CD4-positive, alpha-beta T cell (primary cell): ENCODE measurements at regions not wholly inside any gene's neighbourhood (a gene's known extent, or its start where the extent isn't known, plus 50 kb on each side); places are given as distances from the start of the nearest gene placed in this dataset.

Source experiments
- ATAC-seq: fragments of 200-7000 bp; cut with Tn5 transposase; one replicate; pipeline ENCODE4 v1.10.0; 2022; ENCODE audit warnings: mild to moderate bottlenecking; ENCODE audit not compliant: poor library complexity
- CTCF ChIA-PET: fragments of 350-600 bp; sonication (Branson Sonifier 250); formaldehyde crosslinking; loops from one replicate; lab custom pipeline; 2021; ENCODE audit warnings: antibody characterized with exemption, inconsistent platforms; lab: Charles Lee
- POLR2A ChIA-PET: fragments of 350-600 bp; sonication (Branson Sonifier 250); formaldehyde crosslinking; loops from one replicate; lab custom pipeline; 2021; ENCODE audit warnings: antibody characterized with exemption, inconsistent platforms; lab: Charles Lee
- DNase-seq, 14 experiments: peaks; one replicate each; pipeline ENCODE4 v3.0.0-alpha.2; 2013 to 2020; ENCODE audit warnings: mixed read lengths in 2 of 14
- H3K27ac ChIP-seq, 2 donors: one replicate each; pipeline versions ENCODE4 v1.5.1 to v1.7.0; 2013; ENCODE audit warnings: low read length in 2 of 2, low read depth in 1 of 2, mild to moderate bottlenecking in 1 of 2
- H3K27me3 ChIP-seq, 2 experiments: 1 replicate in 1 of 2; 2 replicates in 1 of 2; pipeline versions ENCODE4 v1.6.1 to v1.7.0; 2013; ENCODE audit warnings: low read length in 2 of 2, control low read depth in 1 of 2, mild to moderate bottlenecking in 1 of 2, moderate library complexity in 1 of 2; ENCODE audit not compliant: insufficient read depth in 2 of 2, control insufficient read depth in 1 of 2
- H3K36me3 ChIP-seq: one replicate; pipeline ENCODE4 v1.6.1; 2013; ENCODE audit warnings: low read length, control low read depth; ENCODE audit not compliant: insufficient read depth
- H3K4me1 ChIP-seq: one replicate; pipeline ENCODE4 v1.6.1; 2013; ENCODE audit warnings: low read length, control low read depth; ENCODE audit not compliant: insufficient read depth
- H3K4me3 ChIP-seq: one replicate; pipeline ENCODE4 v1.5.1; 2013; ENCODE audit warnings: mild to moderate bottlenecking, low read length, moderate library complexity
- H3K9me3 ChIP-seq, 2 experiments: 1 replicate in 1 of 2; 2 replicates in 1 of 2; pipeline versions ENCODE4 v1.6.1 to v1.7.0; 2013; ENCODE audit warnings: low read length in 2 of 2, mild to moderate bottlenecking in 2 of 2, control low read depth in 1 of 2, moderate library complexity in 1 of 2; ENCODE audit not compliant: control insufficient read depth in 1 of 2, insufficient read depth in 1 of 2
- H3K27ac Mint-ChIP-seq: one replicate; pipeline ENCODE4 v1.8.0; 2020; ENCODE audit warnings: mixed read lengths
- H3K27me3 Mint-ChIP-seq: one replicate; pipeline ENCODE4 v1.8.0; 2021; ENCODE audit warnings: mixed read lengths
- H3K36me3 Mint-ChIP-seq: one replicate; pipeline ENCODE4 v1.8.0; 2021; ENCODE audit warnings: low read depth, mixed read lengths
- H3K4me1 Mint-ChIP-seq: one replicate; pipeline ENCODE4 v1.8.0; 2021; ENCODE audit warnings: low read depth, mixed read lengths
- H3K4me3 Mint-ChIP-seq: one replicate; pipeline ENCODE4 v1.8.0; 2020; ENCODE audit warnings: mild to moderate bottlenecking, mixed read lengths
- H3K9me3 Mint-ChIP-seq: one replicate; pipeline ENCODE4 v1.8.0; 2020; ENCODE audit warnings: mixed read lengths
- CTCF ChIP-seq: fragments of 200-600 bp; IDR thresholded peaks from one replicate; pipeline ENCODE4 v1.8.0; 2022; ENCODE audit warnings: antibody characterized with exemption, mild to moderate bottlenecking
- intact Hi-C, 2 experiments: fragments of 100-400 bp; cut with DNase I in 1 of 2; cut with micrococcal nuclease in 1 of 2; formaldehyde crosslinking; loops; one replicate each; pipeline versions ENCODE4 v1.15.1 to v1.9.0; 2023 to 2025; cut with DNase I, micrococcal nuclease

- H3K9me3 Mint-ChIP-seq, result peaks cover 9% of the 10 kb centered on the region
- no peak for ATAC-seq
- H3K27ac Mint-ChIP-seq, result no peak overlapping the region
- POLR2A ChIA-PET, result no interaction called here
- H3K4me1 ChIP-seq, result no peaks in the 10 kb centered on the region
- CTCF ChIA-PET, result no interaction called here
- no peaks in the 10 kb centered on the region for H3K36me3 Mint-ChIP-seq
- no peak for TF ChIP-seq CTCF
- peaks cover 0 to 10% of the 10 kb centered on the region in 2 experiments for H3K9me3 ChIP-seq
- H3K27me3 ChIP-seq, result no peaks in the 10 kb centered on the region
- H3K27ac ChIP-seq, result no peak overlapping the region
- no peaks in the 10 kb centered on the region for H3K36me3 ChIP-seq
- H3K27me3 Mint-ChIP-seq, result no peaks in the 10 kb centered on the region
- no peak overlapping the region for H3K4me3 ChIP-seq
- H3K4me1 Mint-ChIP-seq, result no peaks in the 10 kb centered on the region
- intact Hi-C loops, result no loop called here
- no peak overlapping the region for H3K4me3 Mint-ChIP-seq
- no peak for DNase-seq
Observed at GRCh38 chr20:22074635-22075034, 369.2 kb downstream of the PAX1 start.

GRCh38 chr20:22071841-22072240, 366.4 kb downstream of the PAX1 start:
- peaks cover 0 to 14% of the 10 kb centered on the region in 2 experiments for H3K9me3 ChIP-seq
- H3K27me3 ChIP-seq, result no peaks in the 10 kb centered on the region
- Mint-ChIP-seq H3K4me3 (no peak overlapping the region), H3K27me3 (no peaks in the 10 kb centered on the region), H3K4me1 (no peaks in the 10 kb centered on the region), H3K36me3 (no peaks in the 10 kb centered on the region), H3K27ac (no peak overlapping the region), H3K9me3 (peaks cover 17% of the 10 kb centered on the region)
- no peak overlapping the region for H3K27ac ChIP-seq
- ATAC-seq, result no peak
- ChIA-PET POLR2A (no interaction called here), CTCF (no interaction called here)
- no peaks in the 10 kb centered on the region for H3K36me3 ChIP-seq
- DNase-seq, result no peak
- intact Hi-C loops, result no loop called here
- no peak for TF ChIP-seq CTCF
- H3K4me3 ChIP-seq, result no peak overlapping the region
- H3K4me1 ChIP-seq, result no peaks in the 10 kb centered on the region

DNA sequence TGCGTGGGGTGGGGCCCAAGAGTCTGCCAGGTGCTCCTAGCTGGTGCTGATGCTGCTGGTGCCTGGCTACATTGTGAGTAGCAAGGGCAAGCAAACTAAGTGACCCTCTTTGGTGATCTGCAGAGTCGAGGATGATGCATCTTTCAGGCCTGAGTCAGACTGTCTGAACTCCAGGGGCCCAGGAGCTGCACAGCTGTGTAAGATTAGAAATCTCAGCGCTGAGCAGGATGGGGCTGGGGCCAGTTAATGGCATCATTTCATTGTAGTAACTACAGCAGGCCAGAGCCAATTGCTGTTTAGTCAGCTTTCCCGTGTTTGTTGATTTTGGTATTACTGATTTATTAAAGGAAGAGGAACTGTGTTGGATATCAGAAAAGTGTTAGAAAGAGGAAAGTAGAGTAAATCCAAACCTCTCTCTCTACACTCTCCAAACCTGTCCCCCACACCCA, 365.2 kb downstream of the PAX1 start:
- CTCF ChIA-PET, result no interaction called here
- H3K4me3 Mint-ChIP-seq, result no peak overlapping the region
- peaks cover 17% of the 10 kb centered on the region for H3K9me3 Mint-ChIP-seq

More for the DNA sequence above, 365.2 kb downstream of the PAX1 start:
- no peak overlapping the region for H3K4me3 ChIP-seq
- H3K27me3 Mint-ChIP-seq, result no peaks in the 10 kb centered on the region
- H3K27ac Mint-ChIP-seq, result no peak overlapping the region
- H3K27ac ChIP-seq, result no peak overlapping the region
- H3K4me1 ChIP-seq, result no peaks in the 10 kb centered on the region
- DNase-seq (no peak), ATAC-seq (no peak)
- POLR2A ChIA-PET, result no interaction called here
- H3K4me1 Mint-ChIP-seq, result no peaks in the 10 kb centered on the region
- H3K36me3 Mint-ChIP-seq, result no peaks in the 10 kb centered on the region
- no peaks in the 10 kb centered on the region for H3K27me3 ChIP-seq
- no peak for TF ChIP-seq CTCF
- intact Hi-C loops, result no loop called here
- no peaks in the 10 kb centered on the region for H3K36me3 ChIP-seq
- peaks cover 0 to 14% of the 10 kb centered on the region in 2 experiments for H3K9me3 ChIP-seq
